HCT116 (cell line): ENCODE measurements at regions not wholly inside any gene's neighbourhood (a gene's known extent, or its start where the extent isn't known, plus 50 kb on each side); places are given as distances from the start of the nearest gene placed in this dataset.

Source experiments
- ATAC-seq: fragments of 200-7000 bp; cut with Tn5 transposase; 2 replicates; pipeline ENCODE4 v1.9.1; 2020; ENCODE audit warnings: mild to moderate bottlenecking, moderate library complexity
- BruUV-seq: library from RNA; stranded (reverse); fragments of 400-500 nt; replicated peaks from 2 replicates; lab custom pipeline; 2021; lab: Mats Ljungman, UMichigan
- CTCF ChIA-PET: fragments of 300-600 bp; sonication (Branson Sonifier 250); formaldehyde crosslinking; loops from one replicate; lab custom pipeline; 2021; ENCODE audit warnings: antibody characterized with exemption; lab: Charles Lee
- POLR2A ChIA-PET: fragments of 300-600, 350-600 bp; sonication (Branson Sonifier 250); formaldehyde crosslinking; loops from one replicate; lab custom pipeline; 2021; ENCODE audit warnings: antibody characterized with exemption; lab: Charles Lee
- RAD21 ChIA-PET, 2 experiments: fragments of 300-600 bp; sonication (Branson Sonifier 250); formaldehyde crosslinking; loops; one replicate each; lab custom pipeline; 2023; ENCODE audit warnings: low total read pairs in 2 of 2; ENCODE audit not compliant: uncharacterized antibody in 2 of 2, unreplicated experiment in 2 of 2, low non-redundant PET in 1 of 2; lab: Charles Lee
- DNase-seq: peaks from one replicate; pipeline ENCODE4 v3.0.0-alpha.2; 2010; ENCODE audit warnings: low read depth, low spot score
- H2AFZ ChIP-seq: fragments of 200-600 bp; shearing (Covaris generic), sonication (generic); 2 replicates; pipeline ENCODE4 v1.6.1; 2017; ENCODE audit warnings: low read depth, mixed run types, mixed read lengths, antibody characterized with exemption, low read length; ENCODE audit not compliant: poor library complexity, severe bottlenecking
- H3K27ac ChIP-seq: 2 replicates; pipeline ENCODE4 v1.5.1; 2012; ENCODE audit warnings: low read depth, low read length
- H3K27me3 ChIP-seq: fragments of 200-600 bp; sonication (generic); 2 replicates; pipeline ENCODE4 v1.6.1; 2016; ENCODE audit warnings: mixed run types, low read length, mixed read lengths; ENCODE audit not compliant: insufficient read depth
- H3K36me3 ChIP-seq, 2 experiments: fragments of 200-500 bp in 1 of 2; fragments of 200-600 bp in 1 of 2; sonication (Bioruptor generic) in 1 of 2; sonication (generic) in 1 of 2; 2 replicates each; pipeline versions ENCODE4 v1.5.1 to v1.6.1; 2014 to 2016; ENCODE audit warnings: low read length in 2 of 2, inconsistent platforms in 1 of 2, mixed read lengths in 1 of 2, mixed run types in 1 of 2; ENCODE audit not compliant: insufficient read depth in 2 of 2, control insufficient read depth in 1 of 2
- H3K4me1 ChIP-seq, 2 experiments: fragments of 200-600 bp in 1 of 2; sonication (generic) in 1 of 2; 2 replicates each; pipeline versions ENCODE4 v1.5.1 to v1.6.1; 2012 to 2017; ENCODE audit warnings: low read length in 2 of 2, inconsistent platforms in 1 of 2, mild to moderate bottlenecking in 1 of 2, mixed read lengths in 1 of 2, mixed run types in 1 of 2, moderate library complexity in 1 of 2; ENCODE audit not compliant: insufficient read depth in 2 of 2, control insufficient read depth in 1 of 2
- H3K4me2 ChIP-seq: fragments of 200-600 bp; sonication (generic); 2 replicates; pipeline ENCODE4 v1.6.1; 2017; ENCODE audit warnings: mixed run types, low read length, mixed read lengths
- H3K4me3 ChIP-seq, 2 experiments: fragments of 200-600 bp in 1 of 2; sonication (generic) in 1 of 2; replicated peaks in 1 of 2; 2 replicates each; pipeline ENCODE4 v1.5.1; 2011 to 2016; ENCODE audit warnings: low read length in 2 of 2, control low read depth in 1 of 2, low read depth in 1 of 2, mild to moderate bottlenecking in 1 of 2, mixed read lengths in 1 of 2, mixed run types in 1 of 2
- H3K79me2 ChIP-seq: fragments of 200-600 bp; sonication (generic); 2 replicates; pipeline ENCODE4 v1.6.1; 2017; ENCODE audit warnings: mild to moderate bottlenecking, mixed run types, low read length, moderate library complexity, mixed read lengths; ENCODE audit not compliant: insufficient read depth
- H3K9ac ChIP-seq: fragments of 200-600 bp; sonication (generic); 2 replicates; pipeline ENCODE4 v1.6.1; 2016; ENCODE audit warnings: low read length, mixed read lengths
- H3K9me2 ChIP-seq: fragments of 200-600 bp; sonication (generic), shearing (Covaris generic); 2 replicates; pipeline ENCODE4 v1.6.1; 2017; ENCODE audit warnings: mixed run types, mild to moderate bottlenecking, moderate library complexity; ENCODE audit not compliant: insufficient read depth
- H3K9me3 ChIP-seq, 2 experiments: fragments of 200-500 bp in 1 of 2; fragments of 200-600 bp in 1 of 2; sonication (Bioruptor generic) in 1 of 2; sonication (generic) in 1 of 2; 2 replicates each; pipeline ENCODE4 v1.6.1; 2014 to 2017; ENCODE audit warnings: low read length in 2 of 2, mixed read lengths in 2 of 2, inconsistent platforms in 1 of 2, low read depth in 1 of 2, mild to moderate bottlenecking in 1 of 2, mixed run types in 1 of 2, moderate library complexity in 1 of 2; ENCODE audit not compliant: control insufficient read depth in 1 of 2, insufficient read depth in 1 of 2
- H4K20me1 ChIP-seq: fragments of 200-600 bp; sonication (generic), shearing (Covaris generic); 2 replicates; pipeline ENCODE4 v1.6.1; 2017; ENCODE audit warnings: mixed run types, mild to moderate bottlenecking, moderate library complexity; ENCODE audit not compliant: insufficient read depth
- CBX3 ChIP-seq: IDR thresholded peaks from 2 replicates; pipeline ENCODE4 v1.6.1; 2012; ENCODE audit warnings: low read depth
- CEBPB ChIP-seq: IDR thresholded peaks from 2 replicates; pipeline ENCODE4 v1.6.1; 2012; ENCODE audit warnings: low read depth
- EGR1 ChIP-seq: IDR thresholded peaks from 2 replicates; pipeline ENCODE4 v1.6.1; 2012; ENCODE audit warnings: low read depth
- ELF1 ChIP-seq: IDR thresholded peaks from 2 replicates; pipeline ENCODE4 v1.6.1; 2012; ENCODE audit warnings: low read depth, borderline replicate concordance
- EZH2 ChIP-seq: fragments of 200-600 bp; sonication (generic); IDR thresholded peaks from 2 replicates; pipeline ENCODE4 v1.6.1; 2017; ENCODE audit warnings: antibody characterized with exemption, mixed run types
- EZH2phosphoT487 ChIP-seq: fragments of 200-600 bp; IDR thresholded peaks from 2 replicates; pipeline ENCODE4 v1.6.1; 2018; ENCODE audit warnings: antibody characterized with exemption, borderline replicate concordance
- FOSL1 ChIP-seq: IDR thresholded peaks from 2 replicates; pipeline ENCODE4 v1.6.1; 2012; ENCODE audit warnings: low read depth
- JUND ChIP-seq: IDR thresholded peaks from 2 replicates; pipeline ENCODE4 v1.6.1; 2012
- SIN3A ChIP-seq: IDR thresholded peaks from 2 replicates; pipeline ENCODE4 v1.6.1; 2012; ENCODE audit warnings: low read depth
- TCF7L2 ChIP-seq: IDR thresholded peaks from 2 replicates; pipeline ENCODE4 v1.7.0; 2011; ENCODE audit warnings: borderline replicate concordance, inconsistent platforms; ENCODE audit not compliant: insufficient read depth, insufficient read length; ENCODE audit errors: extremely low read depth
- YY1 ChIP-seq: IDR thresholded peaks from 2 replicates; pipeline ENCODE4 v1.6.1; 2011; ENCODE audit warnings: low read length, low read depth, moderate library complexity, mild to moderate bottlenecking; ENCODE audit not compliant: insufficient replicate concordance; ENCODE audit errors: extremely low read depth
- ZFX ChIP-seq: fragments of 450-650 bp; IDR thresholded peaks from 2 replicates; pipeline ENCODE4 v1.6.1; 2017
- intact Hi-C: fragments of 100-400 bp; cut with micrococcal nuclease; formaldehyde crosslinking; loops from 2 replicates; pipeline ENCODE4 v1.10.0; 2022
- TF ChIP-seq, protein P1 (sequence below): IDR thresholded peaks from 2 replicates; pipeline ENCODE4 v1.6.1; 2011; ENCODE audit warnings: mild to moderate bottlenecking, low read length, moderate library complexity; ENCODE audit not compliant: insufficient replicate concordance; ENCODE audit errors: extremely low read depth
- TF ChIP-seq, protein P2 (sequence below): IDR thresholded peaks from 2 replicates; pipeline ENCODE4 v1.6.1; 2012

DNA sequence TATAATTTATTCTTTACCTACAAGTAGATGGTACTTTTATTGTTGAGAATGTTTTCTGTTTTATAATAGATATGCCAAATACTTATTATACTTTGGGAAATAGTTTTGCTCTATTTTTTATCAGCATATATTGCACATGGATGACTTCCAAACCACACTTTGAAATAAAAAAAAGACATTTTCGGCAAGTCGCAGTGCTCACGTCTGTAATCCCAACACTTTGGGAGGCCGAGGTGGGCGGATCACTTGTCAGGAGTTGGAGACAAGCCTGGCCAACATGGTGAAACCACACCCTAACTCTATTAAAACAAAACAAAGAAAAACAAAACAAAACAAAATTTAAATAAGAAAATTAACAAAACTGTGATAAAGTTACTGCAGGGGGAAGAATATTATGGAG, 983.9 kb upstream of the CNTN5 start:
- H3K9me3 ChIP-seq = peaks cover 5 to 8% of the 10 kb centered on the region in 2 experiments; a peak in 1 of 4 replicates
- H3K79me2 ChIP-seq = no peaks in the 10 kb centered on the region
- no peaks in the 10 kb centered on the region for H4K20me1 ChIP-seq
- no peak for ATAC-seq
- no peak overlapping the region for H3K4me3 ChIP-seq
- no peak overlapping the region for H3K9ac ChIP-seq
- H3K4me2 ChIP-seq = no peak overlapping the region
- no peaks in the 10 kb centered on the region for H3K36me3 ChIP-seq
- H3K27ac ChIP-seq = no peak overlapping the region
- CTCF ChIA-PET = no interaction called here
- H3K27me3 ChIP-seq = no peaks in the 10 kb centered on the region
- BruUV-seq = no TSS peak
- intact Hi-C loops = no loop called here
- no peak overlapping the region for H2AFZ ChIP-seq
- TF ChIP-seq SIN3A = no peak
- TF ChIP-seq, protein P1, sequence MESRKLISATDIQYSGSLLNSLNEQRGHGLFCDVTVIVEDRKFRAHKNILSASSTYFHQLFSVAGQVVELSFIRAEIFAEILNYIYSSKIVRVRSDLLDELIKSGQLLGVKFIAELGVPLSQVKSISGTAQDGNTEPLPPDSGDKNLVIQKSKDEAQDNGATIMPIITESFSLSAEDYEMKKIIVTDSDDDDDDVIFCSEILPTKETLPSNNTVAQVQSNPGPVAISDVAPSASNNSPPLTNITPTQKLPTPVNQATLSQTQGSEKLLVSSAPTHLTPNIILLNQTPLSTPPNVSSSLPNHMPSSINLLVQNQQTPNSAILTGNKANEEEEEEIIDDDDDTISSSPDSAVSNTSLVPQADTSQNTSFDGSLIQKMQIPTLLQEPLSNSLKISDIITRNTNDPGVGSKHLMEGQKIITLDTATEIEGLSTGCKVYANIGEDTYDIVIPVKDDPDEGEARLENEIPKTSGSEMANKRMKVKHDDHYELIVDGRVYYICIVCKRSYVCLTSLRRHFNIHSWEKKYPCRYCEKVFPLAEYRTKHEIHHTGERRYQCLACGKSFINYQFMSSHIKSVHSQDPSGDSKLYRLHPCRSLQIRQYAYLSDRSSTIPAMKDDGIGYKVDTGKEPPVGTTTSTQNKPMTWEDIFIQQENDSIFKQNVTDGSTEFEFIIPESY = no peak
- no peak for TF ChIP-seq ELF1
- no peak for TF ChIP-seq TCF7L2
- no peak for TF ChIP-seq EGR1
- no peak for TF ChIP-seq EZH2phosphoT487
- TF ChIP-seq CEBPB = no peak
- no peak for TF ChIP-seq JUND
- no peak for TF ChIP-seq ZFX
- no peak for TF ChIP-seq FOSL1
- TF ChIP-seq EZH2 = no peak
- TF ChIP-seq, protein P2, sequence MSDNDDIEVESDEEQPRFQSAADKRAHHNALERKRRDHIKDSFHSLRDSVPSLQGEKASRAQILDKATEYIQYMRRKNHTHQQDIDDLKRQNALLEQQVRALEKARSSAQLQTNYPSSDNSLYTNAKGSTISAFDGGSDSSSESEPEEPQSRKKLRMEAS = no peak
- no peak for TF ChIP-seq CBX3
- no peak for TF ChIP-seq YY1
- TF ChIP-seq, all 23 proteins: peak for 0
- Histone ChIP-seq H3K9me2 (no peaks in the 10 kb centered on the region), H3K4me1 (no peaks in the 10 kb centered on the region)
- RAD21 ChIA-PET = no interaction called here
- no peak for DNase-seq
- POLR2A ChIA-PET = no interaction called here
